Activated gamma-delta T cell treated with Interleukin-2 at 50 U/mL for 16 hours (primary cell): ENCODE measurements at regions not wholly inside any gene's neighbourhood (a gene's known extent, or its start where the extent isn't known, plus 50 kb on each side); places are given as distances from the start of the nearest gene placed in this dataset.
A peak's percentile ranks its signal among the peaks of the same experiment; 100 is the strongest.
"Not testable (repeated sequence)": the region's sequence is repeated elsewhere in the genome, so short reads cannot be mapped to it uniquely, and the experiment has no call there.

Experiments used
- DNase-seq: peaks from one replicate; pipeline ENCODE4 v3.0.0-alpha.2; 2020

- DNase-seq: not testable (repeated sequence)
Measured at GRCh38 chr16:88252057-88252794, 130.5 kb upstream of the ZNF469 start.

- DNase-seq: not testable (repeated sequence)
Measured at GRCh38 chr16:88258141-88258540, 124.6 kb upstream of the ZNF469 start.

GRCh38 chr16:88258764-88259525 lies 123.8 kb upstream of the ZNF469 start:
- DNase-seq: not testable (repeated sequence)

GRCh38 chr16:88259538-88259937 lies 123.2 kb upstream of the ZNF469 start:
- not testable (repeated sequence) for DNase-seq

GRCh38 chr16:88260146-88260545 lies 122.6 kb upstream of the ZNF469 start:
- DNase-seq: not testable (repeated sequence)

- not testable (repeated sequence) for DNase-seq
Measured at GRCh38 chr16:88260881-88261665, 121.7 kb upstream of the ZNF469 start.

GRCh38 chr16:88261814-88262605 lies 120.7 kb upstream of the ZNF469 start:
- DNase-seq: not testable (repeated sequence)

- DNase-seq: not testable (repeated sequence)
Measured at GRCh38 chr16:88262858-88263563, 119.7 kb upstream of the ZNF469 start.

- not testable (repeated sequence) for DNase-seq
Measured at GRCh38 chr16:88263681-88264287, 119.0 kb upstream of the ZNF469 start.

GRCh38 chr16:88264641-88265285 lies 118.0 kb upstream of the ZNF469 start:
- peak; percentile 50 for DNase-seq

GRCh38 chr16:88265286-88265938 lies 117.3 kb upstream of the ZNF469 start:
- peak; percentile 39 for DNase-seq

GRCh38 chr16:88266036-88266435 lies 116.7 kb upstream of the ZNF469 start:
- DNase-seq: not testable (repeated sequence)

GRCh38 chr16:88266935-88267551 lies 115.7 kb upstream of the ZNF469 start:
- not testable (repeated sequence) for DNase-seq

- DNase-seq: not testable (repeated sequence)
Measured at GRCh38 chr16:88268186-88268970, 114.4 kb upstream of the ZNF469 start.

GRCh38 chr16:88270171-88270790 lies 112.5 kb upstream of the ZNF469 start:
- DNase-seq: not testable (repeated sequence)

- not testable (repeated sequence) for DNase-seq
Measured at GRCh38 chr16:88271296-88271695, 111.5 kb upstream of the ZNF469 start.

GRCh38 chr16:88271776-88272175 lies 111.0 kb upstream of the ZNF469 start:
- DNase-seq: not testable (repeated sequence)

- DNase-seq: not testable (repeated sequence)
Measured at GRCh38 chr16:88272437-88272836, 110.3 kb upstream of the ZNF469 start.
